DOHH2 (cell line): ENCODE measurements at regions not wholly inside any gene's neighbourhood (a gene's known extent, or its start where the extent isn't known, plus 50 kb on each side); places are given as distances from the start of the nearest gene placed in this dataset.

Experiments
- CTCF ChIP-seq: fragments of 200-600 bp; sonication (generic); IDR thresholded peaks from one replicate; pipeline ENCODE4 v1.5.1; 2014; ENCODE audit warnings: antibody characterized with exemption, mild to moderate bottlenecking, low read depth, low read length; ENCODE audit not compliant: poor library complexity, severe bottlenecking
- EZH2phosphoT487 ChIP-seq: fragments of 200-600 bp; sonication (generic); IDR thresholded peaks from 2 replicates; pipeline ENCODE4 v1.6.1; 2017; ENCODE audit warnings: borderline replicate concordance, mild to moderate bottlenecking, antibody characterized with exemption, low read length, moderate library complexity, mixed read lengths

- TF ChIP-seq CTCF (no peak), EZH2phosphoT487 (no peak)
Measured at GRCh38 chr1:67563684-67564083, 121.3 kb upstream of the GADD45A start.
